Activated B cell treated with CpG ODN at 0.5 μM for 24 hours (primary cell): ENCODE measurements at regions not wholly inside any gene's neighbourhood (a gene's known extent, or its start where the extent isn't known, plus 50 kb on each side); places are given as distances from the start of the nearest gene placed in this dataset.
"Not testable (repeated sequence)": the region's sequence is repeated elsewhere in the genome, so short reads cannot be mapped to it uniquely, and the experiment has no call there.

ENCODE experiments used
- ATAC-seq: fragments of 200-7000 bp; cut with Tn5 transposase; one replicate; pipeline ENCODE4 v1.10.0; 2021; ENCODE audit warnings: low read depth, mild to moderate bottlenecking, moderate library complexity
- CTCF ChIA-PET: fragments of 350-600 bp; sonication (Branson Sonifier 250); formaldehyde crosslinking; loops from one replicate; lab custom pipeline; 2021; ENCODE audit warnings: antibody characterized with exemption; lab: Charles Lee
- POLR2A ChIA-PET: fragments of 350-600 bp; sonication (Branson Sonifier 250); formaldehyde crosslinking; loops from one replicate; lab custom pipeline; 2021; ENCODE audit warnings: antibody characterized with exemption; lab: Charles Lee
- DNase-seq: peaks from one replicate; pipeline ENCODE4 v3.0.0; 2022
- H3K27ac Mint-ChIP-seq: one replicate; pipeline ENCODE4 v1.8.0; 2020; ENCODE audit warnings: mixed read lengths
- H3K27me3 Mint-ChIP-seq: one replicate; pipeline ENCODE4 v1.8.0; 2021; ENCODE audit warnings: mixed read lengths
- H3K36me3 Mint-ChIP-seq: one replicate; pipeline ENCODE4 v1.8.0; 2021; ENCODE audit warnings: low read depth, mixed read lengths
- H3K4me1 Mint-ChIP-seq: one replicate; pipeline ENCODE4 v1.8.0; 2021; ENCODE audit warnings: mixed read lengths
- H3K4me3 Mint-ChIP-seq: one replicate; pipeline ENCODE4 v1.8.0; 2020; ENCODE audit warnings: mild to moderate bottlenecking, mixed read lengths
- H3K9me3 Mint-ChIP-seq: one replicate; pipeline ENCODE4 v1.8.0; 2020; ENCODE audit warnings: mixed read lengths
- intact Hi-C: fragments of 100-400 bp; cut with micrococcal nuclease; formaldehyde crosslinking; loops from one replicate; pipeline ENCODE4 v1.15.1; 2024
- TF ChIP-seq, protein P1 (sequence below): fragments of 200-600 bp; IDR thresholded peaks from one replicate; pipeline ENCODE4 v1.8.0; 2022; ENCODE audit warnings: antibody characterized with exemption, mild to moderate bottlenecking

GRCh38 chr5:89536020-89536419, 653.0 kb upstream of the MEF2C start:
- Mint-ChIP-seq H3K27me3 (no peaks in the 10 kb centered on the region), H3K36me3 (no peaks in the 10 kb centered on the region), H3K4me3 (no peak overlapping the region), H3K27ac (no peak overlapping the region), H3K4me1 (no peaks in the 10 kb centered on the region), H3K9me3 (no peaks in the 10 kb centered on the region)
- TF ChIP-seq, protein P1, sequence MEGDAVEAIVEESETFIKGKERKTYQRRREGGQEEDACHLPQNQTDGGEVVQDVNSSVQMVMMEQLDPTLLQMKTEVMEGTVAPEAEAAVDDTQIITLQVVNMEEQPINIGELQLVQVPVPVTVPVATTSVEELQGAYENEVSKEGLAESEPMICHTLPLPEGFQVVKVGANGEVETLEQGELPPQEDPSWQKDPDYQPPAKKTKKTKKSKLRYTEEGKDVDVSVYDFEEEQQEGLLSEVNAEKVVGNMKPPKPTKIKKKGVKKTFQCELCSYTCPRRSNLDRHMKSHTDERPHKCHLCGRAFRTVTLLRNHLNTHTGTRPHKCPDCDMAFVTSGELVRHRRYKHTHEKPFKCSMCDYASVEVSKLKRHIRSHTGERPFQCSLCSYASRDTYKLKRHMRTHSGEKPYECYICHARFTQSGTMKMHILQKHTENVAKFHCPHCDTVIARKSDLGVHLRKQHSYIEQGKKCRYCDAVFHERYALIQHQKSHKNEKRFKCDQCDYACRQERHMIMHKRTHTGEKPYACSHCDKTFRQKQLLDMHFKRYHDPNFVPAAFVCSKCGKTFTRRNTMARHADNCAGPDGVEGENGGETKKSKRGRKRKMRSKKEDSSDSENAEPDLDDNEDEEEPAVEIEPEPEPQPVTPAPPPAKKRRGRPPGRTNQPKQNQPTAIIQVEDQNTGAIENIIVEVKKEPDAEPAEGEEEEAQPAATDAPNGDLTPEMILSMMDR, result no peak
- DNase-seq, result no peak
- ChIA-PET POLR2A (no interaction called here), CTCF (interaction anchor here (1.5 kb wide), 1 partner anchor 806 kb away, joined by 3 read pairs; no protein-coding TSS in a partner anchor)
- intact Hi-C loops, result no loop called here
- no peak for ATAC-seq

DNA sequence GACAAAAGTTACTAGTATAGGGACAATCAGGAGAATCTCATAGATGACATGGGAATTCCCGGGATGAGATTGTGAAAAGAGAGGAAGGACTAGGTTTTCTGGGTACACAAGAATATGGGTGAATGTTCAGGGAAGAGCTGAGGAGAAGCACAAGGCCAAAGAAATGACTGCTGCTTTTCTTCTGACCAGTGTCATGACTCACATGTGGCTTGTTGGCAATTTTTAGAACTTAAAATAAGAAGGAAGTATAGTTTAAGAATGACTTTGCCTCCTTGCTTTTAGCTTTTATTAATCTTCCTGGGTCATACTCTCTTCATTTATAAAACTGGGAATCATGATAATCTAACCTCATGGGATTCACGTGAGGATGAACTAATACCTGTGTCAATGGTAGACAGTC, 652.4 kb upstream of the MEF2C start:
- H3K36me3 Mint-ChIP-seq, result no peaks in the 10 kb centered on the region
- no peak overlapping the region for H3K27ac Mint-ChIP-seq
- no peaks in the 10 kb centered on the region for H3K27me3 Mint-ChIP-seq
- CTCF ChIA-PET, result interaction anchor here (1.5 kb wide), 1 partner anchor 806 kb away, joined by 3 read pairs; no protein-coding TSS in a partner anchor
- POLR2A ChIA-PET, result no interaction called here
- ATAC-seq, result no peak
- TF ChIP-seq, protein P1, result no peak
- no peak for DNase-seq
- H3K9me3 Mint-ChIP-seq, result no peaks in the 10 kb centered on the region
- H3K4me1 Mint-ChIP-seq, result no peaks in the 10 kb centered on the region
- intact Hi-C loops, result no loop called here
- H3K4me3 Mint-ChIP-seq, result no peak overlapping the region

DNA sequence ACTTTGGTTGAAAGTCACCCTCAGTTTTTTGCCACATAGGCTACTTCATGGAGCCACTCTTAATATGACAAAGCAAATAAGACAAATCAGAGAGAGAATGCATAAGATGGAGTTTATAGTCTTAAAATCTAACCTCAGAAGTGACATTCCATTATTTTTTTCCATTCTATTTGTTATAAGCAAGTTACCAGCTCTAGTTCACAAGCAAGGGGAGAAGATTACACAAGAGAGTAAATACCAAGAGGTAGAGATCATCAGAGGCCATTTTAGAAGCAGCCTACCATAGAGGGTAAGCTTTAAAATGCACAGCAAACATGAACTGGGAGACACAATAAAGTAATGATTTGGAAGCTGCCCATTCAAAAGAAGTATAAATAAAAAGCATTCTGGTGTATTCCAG, 651.3 kb upstream of the MEF2C start:
- CTCF ChIA-PET, result interaction anchor here (1.5 kb wide), 1 partner anchor 805 kb away, joined by 3 read pairs; no protein-coding TSS in a partner anchor
- DNase-seq (no peak), ATAC-seq (no peak)
- Mint-ChIP-seq H3K4me1 (no peaks in the 10 kb centered on the region), H3K9me3 (no peaks in the 10 kb centered on the region), H3K4me3 (no peak overlapping the region), H3K27me3 (no peaks in the 10 kb centered on the region), H3K27ac (no peak overlapping the region), H3K36me3 (no peaks in the 10 kb centered on the region)
- intact Hi-C loops, result no loop called here
- TF ChIP-seq, protein P1, result no peak
- POLR2A ChIA-PET, result no interaction called here

GRCh38 chr5:89524785-89525184, 641.8 kb upstream of the MEF2C start:
- TF ChIP-seq, protein P1, result no peak
- Mint-ChIP-seq H3K9me3 (peaks cover 17% of the 10 kb centered on the region), H3K4me3 (no peak overlapping the region), H3K36me3 (peaks cover 2% of the 10 kb centered on the region), H3K27ac (no peak overlapping the region), H3K4me1 (peaks cover 8% of the 10 kb centered on the region), H3K27me3 (no peaks in the 10 kb centered on the region)
- DNase-seq (no peak), ATAC-seq (no peak)
- intact Hi-C loops, result no loop called here
- ChIA-PET CTCF (no interaction called here), POLR2A (interaction anchor here (0.6 kb wide), 1 partner anchor 1022 kb away, joined by 3 read pairs; no protein-coding TSS in a partner anchor)

DNA sequence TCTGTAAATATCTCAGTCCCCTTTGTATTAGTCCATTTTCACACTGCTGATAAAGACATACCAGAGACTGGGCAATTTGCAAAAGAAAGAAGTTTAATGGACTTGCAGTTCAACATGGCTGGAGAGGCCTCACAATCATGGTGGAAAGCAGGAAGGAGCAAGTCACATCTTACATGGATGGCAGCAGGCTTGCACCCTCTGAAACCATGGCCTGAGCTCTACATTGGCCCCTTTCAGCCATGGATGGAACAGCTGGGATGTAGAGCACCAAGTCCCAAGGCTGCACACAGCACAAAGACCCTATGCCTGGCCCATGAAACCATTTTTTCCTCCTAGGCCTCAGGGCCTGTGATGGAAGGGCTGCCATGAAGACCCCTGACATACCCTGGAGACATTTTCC, 640.9 kb upstream of the MEF2C start:
- H3K27ac Mint-ChIP-seq, intact Hi-C loops, H3K4me3 Mint-ChIP-seq, DNase-seq, POLR2A ChIA-PET, ATAC-seq, CTCF ChIA-PET, H3K4me1 Mint-ChIP-seq, H3K27me3 Mint-ChIP-seq, H3K36me3 Mint-ChIP-seq: not testable (repeated sequence)
- H3K9me3 Mint-ChIP-seq, result peaks cover 17% of the 10 kb centered on the region

- H3K27me3 Mint-ChIP-seq, result no peaks in the 10 kb centered on the region
- H3K4me3 Mint-ChIP-seq, result no peak overlapping the region
- ChIA-PET POLR2A (no interaction called here), CTCF (no interaction called here)
- TF ChIP-seq, protein P1, result no peak
- H3K36me3 Mint-ChIP-seq, result peaks cover 2% of the 10 kb centered on the region
- DNase-seq, result no peak
- no peak overlapping the region for H3K27ac Mint-ChIP-seq
- H3K9me3 Mint-ChIP-seq, result peaks cover 17% of the 10 kb centered on the region
- intact Hi-C loops, result no loop called here
- no peaks in the 10 kb centered on the region for H3K4me1 Mint-ChIP-seq
- ATAC-seq, result no peak
Observed at GRCh38 chr5:89520771-89521170, 637.8 kb upstream of the MEF2C start.
